ENCODE measurements at regions not wholly inside any gene's neighbourhood (a gene's known extent, or its start where the extent isn't known, plus 50 kb on each side); places are given as distances from the start of the nearest gene placed in this dataset.

DNA sequence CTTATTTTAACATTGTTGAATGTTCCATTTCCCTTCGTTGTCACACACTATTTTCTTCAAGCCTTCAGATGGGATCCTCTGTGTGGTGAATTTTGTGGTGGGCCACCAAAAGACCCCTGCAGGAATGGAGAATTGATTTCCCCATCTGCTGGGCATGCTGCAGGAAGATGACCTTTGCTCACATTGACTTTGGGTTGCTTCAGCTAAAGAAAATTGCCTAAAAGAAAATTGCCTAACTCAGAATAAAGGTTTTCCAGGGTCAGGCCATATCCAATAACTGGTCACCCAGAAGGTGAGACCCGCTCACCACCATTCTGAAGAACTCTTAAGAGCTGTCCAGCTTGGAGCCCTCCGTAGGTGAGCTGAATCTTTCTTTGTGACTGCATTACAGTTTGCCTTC lies 192.5 kb downstream of the CDH7 start:
- TF ChIP-seq, protein P1, sequence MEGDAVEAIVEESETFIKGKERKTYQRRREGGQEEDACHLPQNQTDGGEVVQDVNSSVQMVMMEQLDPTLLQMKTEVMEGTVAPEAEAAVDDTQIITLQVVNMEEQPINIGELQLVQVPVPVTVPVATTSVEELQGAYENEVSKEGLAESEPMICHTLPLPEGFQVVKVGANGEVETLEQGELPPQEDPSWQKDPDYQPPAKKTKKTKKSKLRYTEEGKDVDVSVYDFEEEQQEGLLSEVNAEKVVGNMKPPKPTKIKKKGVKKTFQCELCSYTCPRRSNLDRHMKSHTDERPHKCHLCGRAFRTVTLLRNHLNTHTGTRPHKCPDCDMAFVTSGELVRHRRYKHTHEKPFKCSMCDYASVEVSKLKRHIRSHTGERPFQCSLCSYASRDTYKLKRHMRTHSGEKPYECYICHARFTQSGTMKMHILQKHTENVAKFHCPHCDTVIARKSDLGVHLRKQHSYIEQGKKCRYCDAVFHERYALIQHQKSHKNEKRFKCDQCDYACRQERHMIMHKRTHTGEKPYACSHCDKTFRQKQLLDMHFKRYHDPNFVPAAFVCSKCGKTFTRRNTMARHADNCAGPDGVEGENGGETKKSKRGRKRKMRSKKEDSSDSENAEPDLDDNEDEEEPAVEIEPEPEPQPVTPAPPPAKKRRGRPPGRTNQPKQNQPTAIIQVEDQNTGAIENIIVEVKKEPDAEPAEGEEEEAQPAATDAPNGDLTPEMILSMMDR (IDR thresholded peaks at IDR 0.05; ENCODE audit: low read length): no peak
- TF ChIP-seq EZH2 (IDR thresholded peaks at IDR 0.05; ENCODE audit: borderline replicate concordance, low read length): no peak

All from OCI-LY1 (cell line).